Ishikawa (cell line): ENCODE measurements at regions not wholly inside any gene's neighbourhood (a gene's known extent, or its start where the extent isn't known, plus 50 kb on each side); places are given as distances from the start of the nearest gene placed in this dataset.

Source experiments
- CEBPB ChIP-seq: IDR thresholded peaks from 2 replicates; pipeline ENCODE4 v1.6.1; 2012
- CREB1 ChIP-seq: IDR thresholded peaks from 2 replicates; pipeline ENCODE4 v1.6.1; 2012; ENCODE audit warnings: low read depth
- EGR1 ChIP-seq: IDR thresholded peaks from 2 replicates; pipeline ENCODE4 v1.6.1; 2012
- EP300 ChIP-seq: IDR thresholded peaks from 2 replicates; pipeline ENCODE4 v1.6.1; 2012; ENCODE audit warnings: borderline replicate concordance
- MAX ChIP-seq: IDR thresholded peaks from 2 replicates; pipeline ENCODE4 v1.6.1; 2012
- RAD21 ChIP-seq: IDR thresholded peaks from 2 replicates; pipeline ENCODE4 v1.6.1; 2012; ENCODE audit warnings: low read depth
- YY1 ChIP-seq: IDR thresholded peaks from 2 replicates; pipeline ENCODE4 v1.6.1; 2012; ENCODE audit warnings: low read depth

DNA sequence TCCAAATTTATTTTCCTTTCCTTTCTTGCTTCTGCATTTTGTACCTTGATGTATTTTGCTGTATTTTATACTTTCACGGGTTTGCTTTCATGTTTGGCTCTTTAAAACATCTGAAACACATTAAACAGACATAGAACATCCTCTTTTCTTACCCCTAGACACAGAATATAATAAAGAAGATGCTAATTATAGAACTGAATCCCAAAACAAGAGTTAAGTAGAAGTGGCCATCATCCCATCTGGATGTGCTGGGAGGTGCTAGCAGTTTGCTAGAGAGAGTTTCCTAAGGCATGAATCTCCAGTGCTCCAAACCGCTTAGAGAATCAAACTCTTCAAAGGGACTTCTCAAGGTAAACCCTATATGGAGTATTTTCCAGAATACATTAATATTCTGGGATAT, 53.9 kb upstream of the GNG12 start:
- TF ChIP-seq MAX (no peak), CEBPB (no peak), EGR1 (no peak), YY1 (no peak), CREB1 (no peak), RAD21 (no peak), EP300 (no peak)
